GM18951 (cell line): ENCODE measurements at regions not wholly inside any gene's neighbourhood (a gene's known extent, or its start where the extent isn't known, plus 50 kb on each side); places are given as distances from the start of the nearest gene placed in this dataset.
"Not testable (repeated sequence)": the region's sequence is repeated elsewhere in the genome, so short reads cannot be mapped to it uniquely, and the experiment has no call there.

Experiments used
- POLR2A ChIP-seq: IDR thresholded peaks from 4 replicates; pipeline ENCODE4 v1.6.1; 2011; ENCODE audit warnings: mild to moderate bottlenecking; ENCODE audit not compliant: insufficient read length, insufficient read depth; ENCODE audit errors: extremely low read depth
- in situ Hi-C: fragments of 300-500 bp; cut with MboI; formaldehyde crosslinking; loops from one replicate; pipeline ENCODE4 v1.12.0; 2022; ENCODE audit warnings: low sequenced_read_pairs, mixed read lengths, inconsistent platforms; ENCODE audit not compliant: unreplicated experiment

GRCh38 chr12:33129500-33129899 lies 232.9 kb upstream of the PKP2 start:
- in situ Hi-C loops, result no loop called here

DNA sequence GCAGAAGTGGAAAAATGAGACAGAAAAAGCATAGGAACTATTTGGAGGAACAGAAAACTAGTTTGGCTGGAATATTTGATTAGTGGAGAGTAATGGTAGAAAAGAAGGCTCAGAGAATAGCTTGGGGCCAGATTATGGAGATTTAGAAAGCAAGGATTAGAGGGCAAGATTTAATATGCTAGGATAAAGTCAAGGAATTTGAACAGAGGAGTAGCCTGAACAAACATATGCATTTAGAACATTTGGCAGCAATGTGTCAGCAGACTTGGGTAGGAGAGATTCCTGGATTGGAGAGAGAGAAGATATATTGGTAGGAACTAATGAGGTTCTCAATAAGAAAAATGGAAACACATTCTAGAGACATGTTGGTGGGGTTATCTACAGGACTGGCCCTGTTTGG lies 229.2 kb upstream of the PKP2 start:
- TF ChIP-seq POLR2A, result no peak
- in situ Hi-C loops, result no loop called here

More at GRCh38 chr12:33129500-33129899, 232.9 kb upstream of the PKP2 start:
- TF ChIP-seq POLR2A, result no peak

DNA sequence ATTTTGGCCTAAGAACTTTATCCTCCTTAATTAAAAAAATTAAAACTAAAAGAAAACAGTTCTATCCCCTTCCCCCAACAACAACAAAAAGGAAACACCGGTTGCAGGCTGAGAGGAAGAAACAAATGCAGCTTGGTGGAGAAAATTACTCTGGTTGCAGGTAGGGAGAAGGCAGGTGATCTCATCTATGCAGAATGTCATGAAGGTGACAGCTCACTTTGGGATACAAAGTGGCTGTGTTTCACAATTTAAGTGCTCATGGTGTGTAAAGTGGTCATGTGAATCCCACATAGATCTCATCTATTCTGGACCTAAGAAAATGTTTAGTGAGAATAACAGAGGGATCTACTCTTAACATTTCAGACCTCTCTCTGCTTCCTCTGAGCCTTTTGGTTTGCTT lies 219.7 kb upstream of the PKP2 start:
- TF ChIP-seq POLR2A, result no peak

DNA sequence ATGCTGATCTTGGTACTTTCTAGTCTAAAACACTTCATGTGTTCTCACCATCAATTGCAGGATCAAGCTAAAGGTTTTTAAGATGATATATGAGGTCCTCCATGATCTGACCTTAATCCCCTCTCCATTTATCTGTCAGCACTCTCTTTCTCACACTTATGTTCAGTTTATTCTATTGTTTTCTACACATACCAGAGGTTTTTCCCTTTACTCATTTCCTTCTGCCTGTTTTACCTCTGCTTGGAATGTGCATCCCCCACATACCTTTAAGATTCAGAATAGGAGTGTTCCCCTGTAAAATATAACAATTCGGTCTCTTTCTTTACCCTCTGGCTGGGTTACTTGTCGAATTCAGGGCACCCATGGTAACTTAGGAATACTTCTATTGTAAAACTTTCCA lies 219.1 kb upstream of the PKP2 start:
- TF ChIP-seq POLR2A, result no peak
- in situ Hi-C loops, result no loop called here

More for the DNA sequence above, 219.7 kb upstream of the PKP2 start:
- in situ Hi-C loops, result no loop called here

- no peak for TF ChIP-seq POLR2A
- in situ Hi-C loops, result no loop called here
Observed at GRCh38 chr12:33111850-33112249, 215.3 kb upstream of the PKP2 start.

- in situ Hi-C loops, result not testable (repeated sequence)
Observed at GRCh38 chr12:33107827-33108226, 211.2 kb upstream of the PKP2 start.

- TF ChIP-seq POLR2A, result no peak
- in situ Hi-C loops, result no loop called here
Observed at GRCh38 chr12:33093534-33093933, 197.0 kb upstream of the PKP2 start.

DNA sequence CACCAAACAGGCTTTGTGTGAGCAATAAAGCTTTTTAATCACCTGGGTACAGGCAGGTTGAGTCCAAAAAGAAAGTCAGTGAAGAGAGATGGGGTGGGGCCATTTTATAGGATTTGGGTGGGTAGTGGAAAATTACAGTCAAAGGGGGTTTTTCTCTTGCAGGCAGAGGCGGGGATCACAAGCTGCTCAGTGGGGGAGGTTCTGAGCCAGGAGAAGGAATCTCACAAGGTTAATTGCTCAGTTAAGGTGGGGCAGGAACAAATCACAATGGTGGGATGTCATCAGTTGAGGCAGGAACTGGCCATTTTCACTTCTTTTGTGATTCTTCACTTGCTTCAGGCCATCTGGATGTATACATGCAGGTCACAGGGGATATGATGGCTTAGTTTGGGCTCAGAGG lies 191.3 kb upstream of the PKP2 start:
- in situ Hi-C loops, result not testable (repeated sequence)

- in situ Hi-C loops, result not testable (repeated sequence)
Observed at GRCh38 chr12:33076401-33076800, 179.8 kb upstream of the PKP2 start.

GRCh38 chr12:33075130-33075766 lies 178.7 kb upstream of the PKP2 start:
- in situ Hi-C loops, result not testable (repeated sequence)

- in situ Hi-C loops, result no loop called here
- no peak for TF ChIP-seq POLR2A
Observed at GRCh38 chr12:33061844-33062243, 165.3 kb upstream of the PKP2 start.

DNA sequence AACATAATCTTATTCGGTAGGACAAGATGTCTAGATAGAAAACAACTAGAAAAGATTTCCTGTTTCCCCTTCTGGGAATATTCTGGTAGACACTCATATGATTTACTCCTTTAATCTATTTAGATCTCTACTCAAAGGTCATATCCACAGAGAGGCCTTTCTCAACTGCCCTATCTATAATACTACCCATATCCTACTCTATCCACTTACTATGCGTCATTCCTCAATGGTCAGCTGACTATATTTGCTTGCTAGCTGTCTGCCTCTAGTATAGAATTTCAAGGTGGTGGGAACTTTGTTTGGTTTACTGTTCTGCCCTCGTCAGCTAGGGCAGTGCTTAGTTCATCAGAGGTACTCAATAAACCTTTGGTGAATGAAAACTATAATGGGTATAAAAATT lies 157.8 kb upstream of the PKP2 start:
- no peak for TF ChIP-seq POLR2A
- in situ Hi-C loops, result no loop called here

GRCh38 chr12:33052141-33053051 lies 155.8 kb upstream of the PKP2 start:
- in situ Hi-C loops, result no loop called here
- TF ChIP-seq POLR2A, result no peak

DNA sequence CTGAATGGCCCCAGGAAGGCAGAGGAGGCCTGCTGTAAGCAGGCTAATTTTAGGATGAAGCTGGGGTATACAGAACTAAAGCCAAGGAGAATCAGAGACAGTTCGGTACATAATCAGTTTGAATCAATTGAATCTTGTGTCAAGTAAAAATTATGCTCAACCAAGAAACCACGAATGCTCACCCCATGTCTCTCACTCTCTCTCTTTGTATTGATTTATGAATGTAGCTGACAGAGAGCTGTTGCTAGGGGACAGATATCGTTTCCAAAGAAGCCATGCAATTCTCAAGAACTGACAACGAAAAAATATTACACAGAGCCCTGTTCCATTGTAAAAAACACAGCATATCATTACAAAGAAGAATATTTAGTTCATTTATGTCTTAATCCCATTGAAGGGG lies 151.1 kb upstream of the PKP2 start:
- TF ChIP-seq POLR2A, result no peak
- in situ Hi-C loops, result no loop called here

GRCh38 chr12:33044447-33044846 lies 147.9 kb upstream of the PKP2 start:
- no peak for TF ChIP-seq POLR2A
- in situ Hi-C loops, result no loop called here

- in situ Hi-C loops, result no loop called here
- TF ChIP-seq POLR2A, result no peak
Observed at GRCh38 chr12:33041562-33041961, 145.0 kb upstream of the PKP2 start.

- in situ Hi-C loops, result not testable (repeated sequence)
Observed at GRCh38 chr12:33033999-33034398, 137.4 kb upstream of the PKP2 start.
